ENCODE measurements at regions not wholly inside any gene's neighbourhood (a gene's known extent, or its start where the extent isn't known, plus 50 kb on each side); places are given as distances from the start of the nearest gene placed in this dataset.

DNA sequence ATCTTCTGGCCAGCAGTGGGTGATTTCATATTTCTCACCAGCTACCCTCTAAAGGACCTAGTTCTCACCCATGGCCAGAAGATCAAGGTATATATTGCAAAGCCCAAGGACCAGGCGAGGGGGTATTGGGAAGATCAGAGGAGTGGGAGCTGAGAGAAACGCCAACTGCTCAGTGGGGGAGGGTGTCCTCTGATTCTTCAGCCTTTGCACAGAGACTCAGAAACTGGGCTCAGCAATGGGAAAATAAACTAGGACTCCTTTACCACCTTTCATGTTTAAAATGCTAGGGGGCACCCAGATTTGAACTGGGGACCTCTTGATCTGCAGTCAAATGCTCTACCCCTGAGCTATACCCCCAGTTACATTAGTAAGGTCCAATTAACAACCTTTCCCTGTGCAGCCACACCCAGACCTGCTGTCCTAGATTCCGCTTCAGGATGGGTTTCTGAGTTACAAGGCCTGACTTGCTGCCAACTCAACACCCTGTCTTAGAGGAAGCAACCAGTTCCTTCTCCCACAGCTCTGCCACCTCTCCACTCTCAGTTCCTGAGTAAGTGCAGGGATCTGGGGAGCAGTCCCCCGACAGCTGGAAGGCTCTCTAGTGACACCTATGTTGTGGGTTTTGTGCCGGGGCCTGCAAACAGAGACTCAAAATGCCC, 93.5 kb downstream of the ZNF783 start (continued):
- TF ChIP-seq SETDB1 (IDR thresholded peaks at IDR 0.05; ENCODE audit: insufficient read length, low read length) (no peak), ZNF768 (tag by site-specific recombination; IDR thresholded peaks at IDR 0.05) (peak; percentile 52; the same call in 1 of the 2 replicates), ZNF214 (tag by site-specific recombination; IDR thresholded peaks at IDR 0.05; ENCODE audit: borderline replicate concordance) (no peak), ZNF391 (tag by site-specific recombination; IDR thresholded peaks at IDR 0.05; ENCODE audit: borderline replicate concordance, low read depth) (no peak), SCRT2 (tag by site-specific recombination; IDR thresholded peaks at IDR 0.05) (0 out of 2 replicates have a peak, but pooled peaks have one; percentile 13), ZNF366 (tag by site-specific recombination; conservative IDR thresholded peaks at IDR 0.05) (0 out of 2 replicates have a peak, but pooled peaks have one; percentile 13), BCL11A (tag by site-specific recombination; IDR thresholded peaks at IDR 0.05; ENCODE audit: low read depth) (peak; percentile 89; the same call in 1 of the 2 replicates), ZNF341 (tag by site-specific recombination; IDR thresholded peaks at IDR 0.05; ENCODE audit: low read depth) (0 out of 2 replicates have a peak, but pooled peaks have one; percentile 14), YY2 (tag by site-specific recombination; IDR thresholded peaks at IDR 0.05) (no peak), ZBTB7A (tag by site-specific recombination; IDR thresholded peaks at IDR 0.05; ENCODE audit: low read depth) (no peak), HOXA7 (CRISPR knock-in tag; IDR thresholded peaks at IDR 0.05; ENCODE audit: borderline replicate concordance) (no peak), ZNF621 (tag by site-specific recombination; IDR thresholded peaks at IDR 0.05) (no peak)
- TF ChIP-seq, protein P1, sequence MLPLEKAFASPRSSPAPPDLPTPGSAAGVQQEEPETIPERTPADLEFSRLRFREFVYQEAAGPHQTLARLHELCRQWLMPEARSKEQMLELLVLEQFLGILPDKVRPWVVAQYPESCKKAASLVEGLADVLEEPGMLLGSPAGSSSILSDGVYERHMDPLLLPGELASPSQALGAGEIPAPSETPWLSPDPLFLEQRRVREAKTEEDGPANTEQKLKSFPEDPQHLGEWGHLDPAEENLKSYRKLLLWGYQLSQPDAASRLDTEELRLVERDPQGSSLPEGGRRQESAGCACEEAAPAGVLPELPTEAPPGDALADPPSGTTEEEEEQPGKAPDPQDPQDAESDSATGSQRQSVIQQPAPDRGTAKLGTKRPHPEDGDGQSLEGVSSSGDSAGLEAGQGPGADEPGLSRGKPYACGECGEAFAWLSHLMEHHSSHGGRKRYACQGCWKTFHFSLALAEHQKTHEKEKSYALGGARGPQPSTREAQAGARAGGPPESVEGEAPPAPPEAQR (tag by site-specific recombination; IDR thresholded peaks at IDR 0.05): 0 out of 2 replicates have a peak, but pooled peaks have one; percentile 25
- TF ChIP-seq, protein P2, sequence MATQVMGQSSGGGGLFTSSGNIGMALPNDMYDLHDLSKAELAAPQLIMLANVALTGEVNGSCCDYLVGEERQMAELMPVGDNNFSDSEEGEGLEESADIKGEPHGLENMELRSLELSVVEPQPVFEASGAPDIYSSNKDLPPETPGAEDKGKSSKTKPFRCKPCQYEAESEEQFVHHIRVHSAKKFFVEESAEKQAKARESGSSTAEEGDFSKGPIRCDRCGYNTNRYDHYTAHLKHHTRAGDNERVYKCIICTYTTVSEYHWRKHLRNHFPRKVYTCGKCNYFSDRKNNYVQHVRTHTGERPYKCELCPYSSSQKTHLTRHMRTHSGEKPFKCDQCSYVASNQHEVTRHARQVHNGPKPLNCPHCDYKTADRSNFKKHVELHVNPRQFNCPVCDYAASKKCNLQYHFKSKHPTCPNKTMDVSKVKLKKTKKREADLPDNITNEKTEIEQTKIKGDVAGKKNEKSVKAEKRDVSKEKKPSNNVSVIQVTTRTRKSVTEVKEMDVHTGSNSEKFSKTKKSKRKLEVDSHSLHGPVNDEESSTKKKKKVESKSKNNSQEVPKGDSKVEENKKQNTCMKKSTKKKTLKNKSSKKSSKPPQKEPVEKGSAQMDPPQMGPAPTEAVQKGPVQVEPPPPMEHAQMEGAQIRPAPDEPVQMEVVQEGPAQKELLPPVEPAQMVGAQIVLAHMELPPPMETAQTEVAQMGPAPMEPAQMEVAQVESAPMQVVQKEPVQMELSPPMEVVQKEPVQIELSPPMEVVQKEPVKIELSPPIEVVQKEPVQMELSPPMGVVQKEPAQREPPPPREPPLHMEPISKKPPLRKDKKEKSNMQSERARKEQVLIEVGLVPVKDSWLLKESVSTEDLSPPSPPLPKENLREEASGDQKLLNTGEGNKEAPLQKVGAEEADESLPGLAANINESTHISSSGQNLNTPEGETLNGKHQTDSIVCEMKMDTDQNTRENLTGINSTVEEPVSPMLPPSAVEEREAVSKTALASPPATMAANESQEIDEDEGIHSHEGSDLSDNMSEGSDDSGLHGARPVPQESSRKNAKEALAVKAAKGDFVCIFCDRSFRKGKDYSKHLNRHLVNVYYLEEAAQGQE (tag by site-specific recombination; IDR thresholded peaks at IDR 0.05): no peak

DNA sequence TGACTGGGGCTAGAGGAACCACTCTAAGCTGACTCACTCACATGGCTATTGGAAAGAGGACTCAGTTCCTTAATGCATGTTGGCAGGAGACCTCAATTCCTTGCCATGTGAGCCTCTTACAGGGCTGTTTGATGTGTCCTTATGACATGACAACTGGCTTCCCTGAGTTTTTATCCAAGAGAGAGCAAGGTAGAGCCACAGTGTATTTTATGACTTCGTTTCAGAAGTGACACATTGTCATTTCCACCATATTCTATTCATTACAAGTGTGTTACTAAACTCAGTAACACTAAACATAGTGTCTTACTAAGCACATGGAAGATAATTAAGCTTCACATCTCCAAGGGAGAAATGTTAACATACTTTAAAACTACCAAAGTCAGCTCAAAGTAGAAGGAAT, 98.2 kb downstream of the ZNF777 start:
- no peak overlapping the region for H3K27ac ChIP-seq (ENCODE audit: extremely low read depth, low read depth, low read length)
- ChIA-PET POLR2A (no interaction called here), CTCF (interaction anchor here (0.6 to 0.7 kb wide), 2 partner anchors 15 to 52 kb away, joined by 3 to 4 read pairs; no protein-coding TSS in a partner anchor)
- no peaks in the 10 kb centered on the region for H3K36me3 ChIP-seq (ENCODE audit: control insufficient read depth in 2 of 2, insufficient read depth in 1 of 2, low read length in 2 of 2)
- no peaks in the 10 kb centered on the region for H3K9me3 ChIP-seq (ENCODE audit: control insufficient read depth, insufficient read depth, low read depth, low read length)
- no peak overlapping the region for H3K4me3 ChIP-seq (ENCODE audit: low read depth, low read length)
- no peaks in the 10 kb centered on the region for H3K4me1 ChIP-seq (ENCODE audit: control insufficient read depth, insufficient read depth, low read length)
- TF ChIP-seq, protein P2 (tag by site-specific recombination; IDR thresholded peaks at IDR 0.05): no peak
- TF ChIP-seq, protein P3, sequence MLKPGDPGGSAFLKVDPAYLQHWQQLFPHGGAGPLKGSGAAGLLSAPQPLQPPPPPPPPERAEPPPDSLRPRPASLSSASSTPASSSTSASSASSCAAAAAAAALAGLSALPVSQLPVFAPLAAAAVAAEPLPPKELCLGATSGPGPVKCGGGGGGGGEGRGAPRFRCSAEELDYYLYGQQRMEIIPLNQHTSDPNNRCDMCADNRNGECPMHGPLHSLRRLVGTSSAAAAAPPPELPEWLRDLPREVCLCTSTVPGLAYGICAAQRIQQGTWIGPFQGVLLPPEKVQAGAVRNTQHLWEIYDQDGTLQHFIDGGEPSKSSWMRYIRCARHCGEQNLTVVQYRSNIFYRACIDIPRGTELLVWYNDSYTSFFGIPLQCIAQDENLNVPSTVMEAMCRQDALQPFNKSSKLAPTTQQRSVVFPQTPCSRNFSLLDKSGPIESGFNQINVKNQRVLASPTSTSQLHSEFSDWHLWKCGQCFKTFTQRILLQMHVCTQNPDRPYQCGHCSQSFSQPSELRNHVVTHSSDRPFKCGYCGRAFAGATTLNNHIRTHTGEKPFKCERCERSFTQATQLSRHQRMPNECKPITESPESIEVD (tag by site-specific recombination; IDR thresholded peaks at IDR 0.05): no peak
- no peak for TF ChIP-seq ZNF560 (tag by site-specific recombination; IDR thresholded peaks at IDR 0.05; ENCODE audit: borderline replicate concordance)
- TF ChIP-seq ZNF140 (tag by site-specific recombination; IDR thresholded peaks at IDR 0.05): no peak
- TF ChIP-seq MEIS1 (CRISPR knock-in tag; IDR thresholded peaks at IDR 0.05; ENCODE audit: borderline replicate concordance): no peak
- TF ChIP-seq KLF7 (tag by site-specific recombination; IDR thresholded peaks at IDR 0.05; ENCODE audit: borderline replicate concordance): no peak
- TF ChIP-seq GLI2 (tag by site-specific recombination; IDR thresholded peaks at IDR 0.05; ENCODE audit: borderline replicate concordance, low read depth): no peak
- TF ChIP-seq, protein P4, sequence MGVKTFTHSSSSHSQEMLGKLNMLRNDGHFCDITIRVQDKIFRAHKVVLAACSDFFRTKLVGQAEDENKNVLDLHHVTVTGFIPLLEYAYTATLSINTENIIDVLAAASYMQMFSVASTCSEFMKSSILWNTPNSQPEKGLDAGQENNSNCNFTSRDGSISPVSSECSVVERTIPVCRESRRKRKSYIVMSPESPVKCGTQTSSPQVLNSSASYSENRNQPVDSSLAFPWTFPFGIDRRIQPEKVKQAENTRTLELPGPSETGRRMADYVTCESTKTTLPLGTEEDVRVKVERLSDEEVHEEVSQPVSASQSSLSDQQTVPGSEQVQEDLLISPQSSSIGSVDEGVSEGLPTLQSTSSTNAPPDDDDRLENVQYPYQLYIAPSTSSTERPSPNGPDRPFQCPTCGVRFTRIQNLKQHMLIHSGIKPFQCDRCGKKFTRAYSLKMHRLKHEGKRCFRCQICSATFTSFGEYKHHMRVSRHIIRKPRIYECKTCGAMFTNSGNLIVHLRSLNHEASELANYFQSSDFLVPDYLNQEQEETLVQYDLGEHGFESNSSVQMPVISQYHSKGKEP (tag by site-specific recombination; IDR thresholded peaks at IDR 0.05): no peak

All from HEK293 (cell line).